GM23338 (cell line): ENCODE measurements at regions not wholly inside any gene's neighbourhood (a gene's known extent, or its start where the extent isn't known, plus 50 kb on each side); places are given as distances from the start of the nearest gene placed in this dataset.

Experiments
- ATAC-seq: fragments of 200-7000 bp; cut with Tn5 transposase; 3 replicates; pipeline ENCODE4 v1.9.1; 2020
- DNase-seq: peaks from one replicate; pipeline ENCODE4 v3.0.0-alpha.2; 2015; ENCODE audit warnings: low spot score
- H2AFZ ChIP-seq: fragments of 200-600 bp; sonication (generic); 2 replicates; pipeline ENCODE4 v1.8.0; 2016; ENCODE audit warnings: antibody characterized with exemption, mild to moderate bottlenecking, moderate library complexity
- H3F3A ChIP-seq: fragments of 200-600 bp; sonication (generic); replicated peaks from 2 replicates; pipeline ENCODE4 v1.8.0; 2017; ENCODE audit warnings: antibody characterized with exemption, mixed run types, low read depth
- H3K27ac ChIP-seq: fragments of 200-600 bp; sonication (generic); 2 replicates; pipeline ENCODE4 v1.6.1; 2016; ENCODE audit warnings: low read depth
- H3K27me3 ChIP-seq: fragments of 200-600 bp; sonication (generic); 2 replicates; pipeline ENCODE4 v1.8.0; 2016; ENCODE audit warnings: mild to moderate bottlenecking, mixed run types, moderate library complexity; ENCODE audit not compliant: insufficient read depth
- H3K36me3 ChIP-seq: fragments of 200-600 bp; sonication (generic); 2 replicates; pipeline ENCODE4 v1.8.0; 2016; ENCODE audit warnings: mild to moderate bottlenecking; ENCODE audit not compliant: insufficient read depth
- H3K4me1 ChIP-seq: fragments of 200-600 bp; sonication (generic); 2 replicates; pipeline ENCODE4 v1.8.0; 2016; ENCODE audit warnings: mild to moderate bottlenecking, moderate library complexity; ENCODE audit not compliant: insufficient read depth
- H3K4me2 ChIP-seq: fragments of 200-600 bp; sonication (generic); 2 replicates; pipeline ENCODE4 v1.7.1; 2017; ENCODE audit warnings: mixed run types
- H3K4me3 ChIP-seq: fragments of 200-600 bp; sonication (generic); 2 replicates; pipeline ENCODE4 v1.6.1; 2016; ENCODE audit warnings: mixed run types
- H3K79me2 ChIP-seq: fragments of 200-600 bp; sonication (generic); replicated peaks from 2 replicates; pipeline ENCODE4 v1.8.0; 2017; ENCODE audit warnings: mild to moderate bottlenecking; ENCODE audit not compliant: insufficient read depth
- H3K9me2 ChIP-seq: fragments of 200-600 bp; sonication (generic); 2 replicates; pipeline ENCODE4 v1.8.0; 2017; ENCODE audit not compliant: insufficient read depth
- H4K20me1 ChIP-seq: fragments of 200-600 bp; sonication (generic); replicated peaks from 2 replicates; pipeline ENCODE4 v1.8.0; 2017; ENCODE audit warnings: mild to moderate bottlenecking; ENCODE audit not compliant: insufficient read depth
- H3K27ac Mint-ChIP-seq: 2 replicates; pipeline ENCODE4 v1.8.0; 2020; ENCODE audit warnings: inconsistent platforms, mild to moderate bottlenecking, moderate library complexity, mixed read lengths
- H3K27me3 Mint-ChIP-seq: 3 replicates; pipeline ENCODE4 v1.8.0; 2022; ENCODE audit warnings: low read depth, mild to moderate bottlenecking, moderate library complexity, mixed read lengths, inconsistent platforms; ENCODE audit not compliant: insufficient read depth, poor library complexity
- H3K36me3 Mint-ChIP-seq: 3 replicates; pipeline ENCODE4 v1.8.0; 2021; ENCODE audit warnings: low read depth, mild to moderate bottlenecking, inconsistent platforms, moderate library complexity, mixed read lengths
- H3K4me1 Mint-ChIP-seq: 3 replicates; pipeline ENCODE4 v1.8.0; 2020; ENCODE audit warnings: mild to moderate bottlenecking, inconsistent platforms, mixed read lengths
- H3K4me3 Mint-ChIP-seq: 3 replicates; pipeline ENCODE4 v1.8.0; 2021; ENCODE audit warnings: moderate library complexity, mild to moderate bottlenecking, inconsistent platforms, mixed read lengths
- H3K9me3 Mint-ChIP-seq: 3 replicates; pipeline ENCODE4 v1.8.0; 2020; ENCODE audit warnings: moderate library complexity, mild to moderate bottlenecking, inconsistent platforms, mixed read lengths
- CTCF ChIP-seq, 2 experiments: fragments of 200-600 bp in 1 of 2; sonication (generic) in 1 of 2; conservative IDR thresholded peaks; 2 replicates each; pipeline versions ENCODE4 v1.5.1 to v1.6.1; 2016 to 2017; ENCODE audit warnings: antibody characterized with exemption in 2 of 2, low read depth in 2 of 2, mild to moderate bottlenecking in 2 of 2, moderate library complexity in 1 of 2
- ETS1 ChIP-seq: IDR thresholded peaks from 2 replicates; pipeline ENCODE4 v1.6.1; 2016; ENCODE audit warnings: antibody characterized with exemption
- EZH2phosphoT487 ChIP-seq: fragments of 200-600 bp; sonication (generic); IDR thresholded peaks from one replicate; pipeline ENCODE4 v1.8.1; 2018; ENCODE audit warnings: antibody characterized with exemption; ENCODE audit not compliant: unreplicated experiment
- JUNB ChIP-seq: IDR thresholded peaks from one replicate; pipeline ENCODE4 v1.6.1; 2016; ENCODE audit warnings: antibody characterized with exemption; ENCODE audit not compliant: unreplicated experiment
- POLR2AphosphoS5 ChIP-seq: IDR thresholded peaks from 2 replicates; pipeline ENCODE4 v1.6.1; 2016; ENCODE audit warnings: antibody characterized with exemption, low read depth
- REST ChIP-seq: IDR thresholded peaks from one replicate; pipeline ENCODE4 v1.6.1; 2018; ENCODE audit warnings: antibody characterized with exemption; ENCODE audit not compliant: unreplicated experiment
- STAT1 ChIP-seq: IDR thresholded peaks from one replicate; pipeline ENCODE4 v1.6.1; 2016; ENCODE audit warnings: antibody characterized with exemption; ENCODE audit not compliant: unreplicated experiment
- ZNF114 ChIP-seq: fragments of 250-450 bp; sonication (Bioruptor Pico); IDR thresholded peaks from 2 replicates; pipeline ENCODE4 v1.5.0; 2020; ENCODE audit warnings: mild to moderate bottlenecking, moderate library complexity
- ZNF331 ChIP-seq: fragments of 250-450 bp; sonication (Bioruptor Pico); IDR thresholded peaks from 2 replicates; pipeline ENCODE4 v1.5.0; 2020; ENCODE audit warnings: low read depth, mild to moderate bottlenecking, moderate library complexity
- ZNF462 ChIP-seq: fragments of 250-450 bp; sonication (Bioruptor Pico); IDR thresholded peaks from 2 replicates; pipeline ENCODE4 v1.5.0; 2020; ENCODE audit warnings: mild to moderate bottlenecking, moderate library complexity

- TF ChIP-seq ETS1 = no peak
- no peak for TF ChIP-seq EZH2phosphoT487
- TF ChIP-seq REST = no peak
- no peak for TF ChIP-seq POLR2AphosphoS5
These were observed 780.0 kb downstream of the SEMA5A start (continued) for GRCh38 chr5:8765886-8766285.

GRCh38 chr5:8766448-8766847 lies 779.4 kb downstream of the SEMA5A start:
- H3K9me3 Mint-ChIP-seq = peaks cover 2% of the 10 kb centered on the region; the same call in 2 of the 3 replicates
- peaks cover under 1% of the 10 kb centered on the region; the same call in 2 of the 3 replicates for H3K36me3 Mint-ChIP-seq
- no peak for DNase-seq
- Histone ChIP-seq H3K79me2 (no peaks in the 10 kb centered on the region), H3F3A (no peaks in the 10 kb centered on the region), H3K36me3 (no peaks in the 10 kb centered on the region), H2AFZ (no peak overlapping the region), H3K4me1 (no peaks in the 10 kb centered on the region), H3K9me2 (no peaks in the 10 kb centered on the region), H3K27me3 (no peaks in the 10 kb centered on the region), H3K27ac (no peak overlapping the region), H4K20me1 (no peaks in the 10 kb centered on the region), H3K4me3 (no peak overlapping the region), H3K4me2 (no peak overlapping the region)
- ATAC-seq = no peak
- no peaks in the 10 kb centered on the region for H3K27me3 Mint-ChIP-seq
- H3K27ac Mint-ChIP-seq = no peak overlapping the region
- no peaks in the 10 kb centered on the region for H3K4me1 Mint-ChIP-seq
- no peak overlapping the region for H3K4me3 Mint-ChIP-seq
- TF ChIP-seq ZNF462 = no peak
- TF ChIP-seq JUNB = no peak
- TF ChIP-seq POLR2AphosphoS5 = no peak
- no peak for TF ChIP-seq ZNF114 (CRISPR knock-in tag)
- TF ChIP-seq ZNF331 = no peak
- TF ChIP-seq STAT1 = no peak
- no peak for TF ChIP-seq CTCF (conservative IDR thresholded peaks at IDR 0.05; ENCODE audit: low read depth in 2 of 2)
